ENCODE measurements at regions not wholly inside any gene's neighbourhood (a gene's known extent, or its start where the extent isn't known, plus 50 kb on each side); places are given as distances from the start of the nearest gene placed in this dataset.

- intact Hi-C loops (cut with micrococcal nuclease; ENCODE audit: unreplicated experiment) = no loop called here
- no peak for TF ChIP-seq CTCF (IDR thresholded peaks at IDR 0.05; ENCODE audit: unreplicated experiment)
- peaks cover 5% of the 10 kb centered on the region for H3K9me3 Mint-ChIP-seq (ENCODE audit: low read depth, unreplicated experiment)
- BruUV-seq (replicated peaks) = no TSS peak
- no peak for DNase-seq
- H3K4me3 Mint-ChIP-seq (ENCODE audit: low read depth, unreplicated experiment) = no peak overlapping the region
- CTCF ChIA-PET = no interaction called here
- no peak overlapping the region for H3K27ac Mint-ChIP-seq (ENCODE audit: unreplicated experiment)
- H3K27me3 Mint-ChIP-seq (ENCODE audit: unreplicated experiment) = peaks cover 7% of the 10 kb centered on the region
- no peaks in the 10 kb centered on the region for H3K36me3 Mint-ChIP-seq (ENCODE audit: insufficient read depth, unreplicated experiment)
- no peaks in the 10 kb centered on the region for H3K4me1 Mint-ChIP-seq (ENCODE audit: low read depth, unreplicated experiment)
Measured at GRCh38 chr3:34758630-34759261, 880.6 kb upstream of the ARPP21 start.

- intact Hi-C loops (cut with micrococcal nuclease; ENCODE audit: unreplicated experiment) = no loop called here
- no peak for TF ChIP-seq CTCF (IDR thresholded peaks at IDR 0.05; ENCODE audit: unreplicated experiment)
- no peaks in the 10 kb centered on the region for H3K9me3 Mint-ChIP-seq (ENCODE audit: low read depth, unreplicated experiment)
- no peaks in the 10 kb centered on the region for H3K36me3 Mint-ChIP-seq (ENCODE audit: insufficient read depth, unreplicated experiment)
- H3K4me3 Mint-ChIP-seq (ENCODE audit: low read depth, unreplicated experiment) = no peak overlapping the region
- H3K27ac Mint-ChIP-seq (ENCODE audit: unreplicated experiment) = no peak overlapping the region
- DNase-seq = no peak
- H3K27me3 Mint-ChIP-seq (ENCODE audit: unreplicated experiment) = no peaks in the 10 kb centered on the region
- no TSS peak for BruUV-seq (replicated peaks)
- CTCF ChIA-PET = no interaction called here
- no peaks in the 10 kb centered on the region for H3K4me1 Mint-ChIP-seq (ENCODE audit: low read depth, unreplicated experiment)
Measured at GRCh38 chr3:34777386-34777785, 861.9 kb upstream of the ARPP21 start.

- TF ChIP-seq CTCF (IDR thresholded peaks at IDR 0.05; ENCODE audit: unreplicated experiment) = no peak
- intact Hi-C loops (cut with micrococcal nuclease; ENCODE audit: unreplicated experiment) = no loop called here
- Mint-ChIP-seq H3K27me3 (ENCODE audit: unreplicated experiment) (no peaks in the 10 kb centered on the region), H3K4me1 (ENCODE audit: low read depth, unreplicated experiment) (no peaks in the 10 kb centered on the region), H3K27ac (ENCODE audit: unreplicated experiment) (no peak overlapping the region), H3K4me3 (ENCODE audit: low read depth, unreplicated experiment) (no peak overlapping the region), H3K9me3 (ENCODE audit: low read depth, unreplicated experiment) (no peaks in the 10 kb centered on the region), H3K36me3 (ENCODE audit: insufficient read depth, unreplicated experiment) (no peaks in the 10 kb centered on the region)
- BruUV-seq (replicated peaks) = no TSS peak
- no peak for DNase-seq
- CTCF ChIA-PET = interaction anchor here (0.6 kb wide), 1 partner anchor 565 kb away, joined by 3 read pairs; no protein-coding TSS in a partner anchor
Measured at GRCh38 chr3:34779092-34779491, 860.2 kb upstream of the ARPP21 start.

- Mint-ChIP-seq H3K27me3 (ENCODE audit: unreplicated experiment) (no peaks in the 10 kb centered on the region), H3K9me3 (ENCODE audit: low read depth, unreplicated experiment) (no peaks in the 10 kb centered on the region), H3K4me3 (ENCODE audit: low read depth, unreplicated experiment) (no peak overlapping the region), H3K27ac (ENCODE audit: unreplicated experiment) (no peak overlapping the region), H3K36me3 (ENCODE audit: insufficient read depth, unreplicated experiment) (no peaks in the 10 kb centered on the region), H3K4me1 (ENCODE audit: low read depth, unreplicated experiment) (no peaks in the 10 kb centered on the region)
- BruUV-seq (replicated peaks) = no TSS peak
- no peak for DNase-seq
- intact Hi-C loops (cut with micrococcal nuclease; ENCODE audit: unreplicated experiment) = no loop called here
- no peak for TF ChIP-seq CTCF (IDR thresholded peaks at IDR 0.05; ENCODE audit: unreplicated experiment)
- CTCF ChIA-PET = interaction anchor here (0.7 kb wide), 1 partner anchor 954 kb away, joined by 4 read pairs; no protein-coding TSS in a partner anchor
Measured at GRCh38 chr3:34780294-34780693, 859.0 kb upstream of the ARPP21 start.

All from Calu3 (cell line).